Liver (tissue), 6 donors: ENCODE measurements at regions not wholly inside any gene's neighbourhood (a gene's known extent, or its start where the extent isn't known, plus 50 kb on each side); places are given as distances from the start of the nearest gene placed in this dataset.
"Not testable (repeated sequence)": the region's sequence is repeated elsewhere in the genome, so short reads cannot be mapped to it uniquely, and the experiment has no call there.

Experiments
- DNase-seq: peaks from one replicate; pipeline ENCODE4 v3.0.0-alpha.2; 2017; ENCODE audit warnings: low spot score
- H3K27ac ChIP-seq, 2 donors: one replicate each; pipeline ENCODE4 v1.7.0; 2013; ENCODE audit warnings: inconsistent platforms in 2 of 2, low read length in 2 of 2, control low read depth in 1 of 2, low read depth in 1 of 2, mild to moderate bottlenecking in 1 of 2
- H3K27me3 ChIP-seq, 4 donors: one replicate each; pipeline versions ENCODE4 v1.6.1 to v1.7.0; 2013; ENCODE audit warnings: low read length in 3 of 4, inconsistent platforms in 1 of 4, mild to moderate bottlenecking in 1 of 4, moderate library complexity in 1 of 4; ENCODE audit not compliant: control insufficient read depth in 4 of 4, insufficient read depth in 4 of 4
- H3K36me3 ChIP-seq, 4 donors: one replicate each; pipeline versions ENCODE4 v1.6.1 to v1.7.0; 2013; ENCODE audit warnings: low read length in 3 of 4, mild to moderate bottlenecking in 3 of 4, low read depth in 1 of 4, moderate library complexity in 1 of 4; ENCODE audit not compliant: control insufficient read depth in 4 of 4, insufficient read depth in 3 of 4
- H3K4me1 ChIP-seq, 4 donors: one replicate each; pipeline versions ENCODE4 v1.6.1 to v1.7.0; 2013; ENCODE audit warnings: low read length in 3 of 4, mild to moderate bottlenecking in 3 of 4, moderate library complexity in 1 of 4; ENCODE audit not compliant: control insufficient read depth in 4 of 4, insufficient read depth in 4 of 4
- H3K4me3 ChIP-seq, 3 donors: one replicate each; pipeline versions ENCODE4 v1.6.1 to v1.7.0; 2013; ENCODE audit warnings: low read length in 3 of 3, control low read depth in 1 of 3, low read depth in 1 of 3, mild to moderate bottlenecking in 1 of 3
- H3K9ac ChIP-seq, 2 donors: one replicate each; pipeline ENCODE4 v1.7.0; 2013; ENCODE audit warnings: low read length in 2 of 2, mild to moderate bottlenecking in 2 of 2, moderate library complexity in 2 of 2, control low read depth in 1 of 2, low read depth in 1 of 2
- H3K9me3 ChIP-seq, 4 donors: one replicate each; pipeline versions ENCODE4 v1.6.1 to v1.7.0; 2013; ENCODE audit warnings: low read length in 3 of 4; ENCODE audit not compliant: control insufficient read depth in 4 of 4
- WGBS: extraction: QIAGEN DNeasy Blood & Tissue Kit; methylation state at CpG from one replicate; pipeline ENCODE4 v1.1.7; 2013; 5-methylcytosine and 5-hydroxymethylcytosine counted together
- donor health status: healthy.
- donor health status: healthy.
- donor health status: healthy.

- no CpG with 5 or more reads among the region's 7 CpGs for WGBS
- H3K9ac ChIP-seq: not testable (repeated sequence)
These were observed 52.6 kb upstream of the GOLGA8Q start for GRCh38 chr15:30499233-30499632.

GRCh38 chr15:30500511-30500910 is 51.3 kb upstream of the GOLGA8Q start:
- not testable (repeated sequence) for H3K4me3 ChIP-seq, H3K9ac ChIP-seq, H3K27me3 ChIP-seq, H3K4me1 ChIP-seq, H3K27ac ChIP-seq, H3K36me3 ChIP-seq, DNase-seq, H3K9me3 ChIP-seq
- 97% methylated on average over 1 of the region's 2 CpGs for WGBS

More at GRCh38 chr15:30499233-30499632, 52.6 kb upstream of the GOLGA8Q start:
- H3K9me3 ChIP-seq, H3K4me3 ChIP-seq, H3K27ac ChIP-seq, H3K27me3 ChIP-seq, H3K4me1 ChIP-seq, DNase-seq, H3K36me3 ChIP-seq: not testable (repeated sequence)
